MM.1S (cell line): ENCODE measurements at regions not wholly inside any gene's neighbourhood (a gene's known extent, or its start where the extent isn't known, plus 50 kb on each side); places are given as distances from the start of the nearest gene placed in this dataset.

Experiments used
- DNase-seq: peaks from one replicate; pipeline ENCODE4 v3.0.0-alpha.2; 2015
- H2AFZ ChIP-seq: fragments of 300-600 bp; sonication (generic); 2 replicates; pipeline ENCODE4 v1.6.0; 2016; ENCODE audit warnings: antibody characterized with exemption, low read length
- H3F3A ChIP-seq: fragments of 300-600 bp; sonication (generic); 2 replicates; pipeline ENCODE4 v1.6.1; 2016; ENCODE audit warnings: mild to moderate bottlenecking, antibody characterized with exemption, low read length, moderate library complexity, mixed read lengths; ENCODE audit not compliant: insufficient read depth
- H3K27ac ChIP-seq: fragments of 300-600 bp; sonication (generic); 2 replicates; pipeline ENCODE4 v1.5.1; 2016; ENCODE audit warnings: mild to moderate bottlenecking, low read length
- H3K27me3 ChIP-seq: fragments of 300-600 bp; sonication (generic); replicated peaks from 2 replicates; pipeline ENCODE4 v1.6.0; 2016; ENCODE audit warnings: low read length; ENCODE audit not compliant: insufficient read depth
- H3K36me3 ChIP-seq: fragments of 300-600 bp; sonication (generic); replicated peaks from 2 replicates; pipeline ENCODE4 v1.6.1; 2016; ENCODE audit warnings: mild to moderate bottlenecking, low read length, mixed read lengths; ENCODE audit not compliant: insufficient read depth
- H3K4me1 ChIP-seq: fragments of 300-600 bp; sonication (generic); 2 replicates; pipeline ENCODE4 v1.6.1; 2016; ENCODE audit warnings: low read length, mixed read lengths
- H3K4me2 ChIP-seq: fragments of 300-600 bp; sonication (generic); 2 replicates; pipeline ENCODE4 v1.6.0; 2016; ENCODE audit warnings: low read depth, low read length
- H3K4me3 ChIP-seq: fragments of 300-600 bp; sonication (generic); 2 replicates; pipeline ENCODE4 v1.5.1; 2016; ENCODE audit warnings: low read length, mixed read lengths
- H3K79me2 ChIP-seq: fragments of 300-600 bp; sonication (generic); 2 replicates; pipeline ENCODE4 v1.6.1; 2016; ENCODE audit warnings: mixed run types, low read length, mixed read lengths
- H3K9ac ChIP-seq: fragments of 300-600 bp; sonication (generic); 2 replicates; pipeline ENCODE4 v1.6.1; 2016; ENCODE audit warnings: low read length, mixed read lengths
- H3K9me2 ChIP-seq: fragments of 300-600 bp; sonication (generic); replicated peaks from 2 replicates; pipeline ENCODE4 v1.6.1; 2016; ENCODE audit warnings: mild to moderate bottlenecking, low read length, mixed read lengths; ENCODE audit not compliant: insufficient read depth
- H3K9me3 ChIP-seq: fragments of 300-600 bp; sonication (generic); replicated peaks from 2 replicates; pipeline ENCODE4 v1.6.1; 2016; ENCODE audit warnings: mild to moderate bottlenecking, low read length, mixed read lengths; ENCODE audit not compliant: insufficient read depth
- H4K20me1 ChIP-seq: fragments of 300-600 bp; sonication (generic); 2 replicates; pipeline ENCODE4 v1.6.1; 2016; ENCODE audit warnings: mild to moderate bottlenecking, low read length, moderate library complexity, mixed read lengths; ENCODE audit not compliant: insufficient read depth
- EZH2 ChIP-seq: fragments of 300-600 bp; sonication (generic); optimal IDR thresholded peaks from 2 replicates; pipeline ENCODE3; 2017; ENCODE audit warnings: low read depth, mild to moderate bottlenecking, antibody characterized with exemption, low read length, mixed read lengths
- EZH2phosphoT487 ChIP-seq: fragments of 300-600 bp; sonication (generic); IDR thresholded peaks from 2 replicates; pipeline ENCODE4 v1.6.1; 2018; ENCODE audit warnings: antibody characterized with exemption, low read length
- TF ChIP-seq, protein P1 (sequence below): fragments of 300-600 bp; sonication (generic); IDR thresholded peaks from 2 replicates; pipeline ENCODE4 v1.5.1; 2016; ENCODE audit warnings: antibody characterized with exemption, low read length, mixed read lengths

DNA sequence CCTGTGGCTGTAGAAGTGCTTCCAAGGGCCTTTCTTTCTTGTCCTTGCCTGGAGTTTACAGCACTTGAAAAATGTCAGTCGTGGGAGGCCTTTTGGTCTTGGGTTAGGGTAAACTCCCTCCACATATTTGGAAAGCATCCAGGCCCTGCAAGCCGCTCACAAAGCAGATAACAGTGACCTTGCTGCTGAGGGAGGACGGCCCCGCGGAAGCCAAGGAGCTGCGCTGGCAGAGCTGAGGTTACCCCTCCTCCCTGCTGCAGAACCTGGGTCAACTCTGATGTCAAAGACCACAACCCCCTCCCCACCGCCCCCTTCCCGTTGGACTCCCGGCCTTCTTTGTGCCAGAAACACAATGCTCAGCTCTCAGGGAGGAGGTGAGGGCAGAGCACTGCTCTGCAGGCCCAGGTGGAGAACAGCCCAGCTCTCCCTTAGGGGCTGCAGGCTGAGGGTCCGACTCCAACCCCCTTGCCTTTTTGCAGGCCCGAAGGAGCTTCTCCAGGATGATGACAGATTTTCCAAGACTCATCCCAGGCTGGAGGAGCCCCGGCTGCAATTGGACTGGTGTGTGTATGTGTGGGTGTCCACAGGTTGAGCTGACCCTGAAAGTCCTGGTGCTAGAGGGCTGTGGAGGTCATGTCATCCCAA is 957.6 kb upstream of the ZNF722 start:
- Histone ChIP-seq H3K79me2 (no peaks in the 10 kb centered on the region), H3K27me3 (no peaks in the 10 kb centered on the region), H2AFZ (no peak overlapping the region), H3K4me3 (no peak overlapping the region), H3K4me1 (no peaks in the 10 kb centered on the region), H3F3A (no peaks in the 10 kb centered on the region), H3K9me3 (no peaks in the 10 kb centered on the region), H3K9ac (no peak overlapping the region), H3K9me2 (no peaks in the 10 kb centered on the region), H4K20me1 (no peaks in the 10 kb centered on the region), H3K4me2 (no peak overlapping the region), H3K27ac (no peak overlapping the region), H3K36me3 (no peaks in the 10 kb centered on the region)
- DNase-seq = no peak
- TF ChIP-seq EZH2 (no peak), EZH2phosphoT487 (no peak)
- TF ChIP-seq, protein P1, sequence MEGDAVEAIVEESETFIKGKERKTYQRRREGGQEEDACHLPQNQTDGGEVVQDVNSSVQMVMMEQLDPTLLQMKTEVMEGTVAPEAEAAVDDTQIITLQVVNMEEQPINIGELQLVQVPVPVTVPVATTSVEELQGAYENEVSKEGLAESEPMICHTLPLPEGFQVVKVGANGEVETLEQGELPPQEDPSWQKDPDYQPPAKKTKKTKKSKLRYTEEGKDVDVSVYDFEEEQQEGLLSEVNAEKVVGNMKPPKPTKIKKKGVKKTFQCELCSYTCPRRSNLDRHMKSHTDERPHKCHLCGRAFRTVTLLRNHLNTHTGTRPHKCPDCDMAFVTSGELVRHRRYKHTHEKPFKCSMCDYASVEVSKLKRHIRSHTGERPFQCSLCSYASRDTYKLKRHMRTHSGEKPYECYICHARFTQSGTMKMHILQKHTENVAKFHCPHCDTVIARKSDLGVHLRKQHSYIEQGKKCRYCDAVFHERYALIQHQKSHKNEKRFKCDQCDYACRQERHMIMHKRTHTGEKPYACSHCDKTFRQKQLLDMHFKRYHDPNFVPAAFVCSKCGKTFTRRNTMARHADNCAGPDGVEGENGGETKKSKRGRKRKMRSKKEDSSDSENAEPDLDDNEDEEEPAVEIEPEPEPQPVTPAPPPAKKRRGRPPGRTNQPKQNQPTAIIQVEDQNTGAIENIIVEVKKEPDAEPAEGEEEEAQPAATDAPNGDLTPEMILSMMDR = no peak

DNA sequence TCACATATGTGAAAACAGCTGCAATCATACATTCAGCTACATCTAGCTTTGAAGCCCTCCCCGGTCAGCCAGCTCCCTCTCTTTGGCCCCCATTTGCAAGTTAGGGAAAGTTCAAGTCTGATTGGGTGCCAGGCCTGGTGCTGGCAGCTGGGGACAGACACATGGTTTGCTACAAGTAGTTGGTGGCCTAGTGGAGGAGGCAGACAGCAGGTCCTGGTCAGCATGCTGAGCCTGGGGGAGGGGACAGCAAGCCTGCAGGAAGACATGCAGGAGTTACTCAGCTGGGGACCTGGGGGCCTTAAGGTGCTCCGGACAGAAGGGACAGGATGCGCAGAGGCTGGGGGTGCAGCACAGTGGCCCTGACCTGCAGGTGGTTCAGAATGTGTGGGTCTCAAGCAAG is 956.9 kb upstream of the ZNF722 start:
- H3K9ac ChIP-seq = no peak overlapping the region
- H3K4me1 ChIP-seq = no peaks in the 10 kb centered on the region
- no peak overlapping the region for H3K27ac ChIP-seq
- H4K20me1 ChIP-seq = no peaks in the 10 kb centered on the region
- no peak overlapping the region for H3K4me3 ChIP-seq
- no peaks in the 10 kb centered on the region for H3K9me3 ChIP-seq
- H3K4me2 ChIP-seq = no peak overlapping the region
- no peaks in the 10 kb centered on the region for H3K9me2 ChIP-seq
- H3F3A ChIP-seq = no peaks in the 10 kb centered on the region
- no peaks in the 10 kb centered on the region for H3K36me3 ChIP-seq
- no peaks in the 10 kb centered on the region for H3K79me2 ChIP-seq
- no peak for DNase-seq
- no peaks in the 10 kb centered on the region for H3K27me3 ChIP-seq
- H2AFZ ChIP-seq = no peak overlapping the region
- TF ChIP-seq EZH2phosphoT487 (no peak), EZH2 (no peak)
- TF ChIP-seq, protein P1 = no peak

DNA sequence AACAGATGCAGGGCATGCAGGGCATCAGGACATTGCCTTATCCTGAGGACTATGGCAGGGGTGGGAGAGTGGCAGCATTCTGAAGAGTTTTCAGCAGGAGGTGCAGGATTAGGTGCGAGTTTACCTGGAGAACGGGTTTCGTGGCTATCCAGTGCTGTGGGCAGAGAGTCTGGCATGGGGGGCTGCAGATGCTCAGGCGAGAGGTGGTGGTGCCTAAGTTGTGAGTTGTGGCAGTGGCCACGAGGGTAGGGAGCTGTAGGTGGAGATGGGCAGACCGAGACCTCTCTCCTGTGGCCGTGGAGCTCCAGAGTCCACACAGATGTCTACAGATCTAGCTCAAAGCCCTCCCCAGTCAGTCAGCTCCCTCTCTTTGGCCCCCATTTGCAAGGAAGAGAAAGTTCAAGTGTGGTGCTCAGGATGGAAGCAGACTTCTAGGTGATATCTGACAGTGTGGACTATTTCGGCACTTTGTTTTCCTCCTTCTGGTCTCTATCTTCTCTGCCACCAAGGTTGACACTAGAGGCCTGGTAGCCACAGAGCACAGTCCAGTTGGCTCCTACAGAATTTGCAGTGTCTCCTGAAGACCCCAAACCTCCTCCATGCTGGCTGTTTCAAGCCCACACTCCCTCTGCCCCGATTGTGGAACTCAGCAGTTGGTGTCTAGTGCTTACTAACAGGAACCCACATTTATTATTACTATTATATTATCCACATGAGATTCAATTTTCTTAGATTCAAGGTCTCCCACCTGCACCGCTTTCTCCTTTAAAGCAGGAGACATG is 955.7 kb upstream of the ZNF722 start:
- Histone ChIP-seq H2AFZ (no peak overlapping the region), H3K4me3 (no peak overlapping the region), H3K9me2 (no peaks in the 10 kb centered on the region), H3K36me3 (no peaks in the 10 kb centered on the region), H3K4me2 (no peak overlapping the region), H3K27ac (no peak overlapping the region), H3K9me3 (no peaks in the 10 kb centered on the region), H4K20me1 (no peaks in the 10 kb centered on the region), H3K79me2 (no peaks in the 10 kb centered on the region), H3K4me1 (no peaks in the 10 kb centered on the region), H3K9ac (no peak overlapping the region), H3F3A (no peaks in the 10 kb centered on the region), H3K27me3 (no peaks in the 10 kb centered on the region)
- no peak for DNase-seq
- TF ChIP-seq EZH2 = no peak
- TF ChIP-seq EZH2phosphoT487 = no peak
- TF ChIP-seq, protein P1 = no peak
